ENCODE measurements at regions not wholly inside any gene's neighbourhood (a gene's known extent, or its start where the extent isn't known, plus 50 kb on each side); places are given as distances from the start of the nearest gene placed in this dataset.
A peak's percentile ranks its signal among the peaks of the same experiment; 100 is the strongest.

DNA sequence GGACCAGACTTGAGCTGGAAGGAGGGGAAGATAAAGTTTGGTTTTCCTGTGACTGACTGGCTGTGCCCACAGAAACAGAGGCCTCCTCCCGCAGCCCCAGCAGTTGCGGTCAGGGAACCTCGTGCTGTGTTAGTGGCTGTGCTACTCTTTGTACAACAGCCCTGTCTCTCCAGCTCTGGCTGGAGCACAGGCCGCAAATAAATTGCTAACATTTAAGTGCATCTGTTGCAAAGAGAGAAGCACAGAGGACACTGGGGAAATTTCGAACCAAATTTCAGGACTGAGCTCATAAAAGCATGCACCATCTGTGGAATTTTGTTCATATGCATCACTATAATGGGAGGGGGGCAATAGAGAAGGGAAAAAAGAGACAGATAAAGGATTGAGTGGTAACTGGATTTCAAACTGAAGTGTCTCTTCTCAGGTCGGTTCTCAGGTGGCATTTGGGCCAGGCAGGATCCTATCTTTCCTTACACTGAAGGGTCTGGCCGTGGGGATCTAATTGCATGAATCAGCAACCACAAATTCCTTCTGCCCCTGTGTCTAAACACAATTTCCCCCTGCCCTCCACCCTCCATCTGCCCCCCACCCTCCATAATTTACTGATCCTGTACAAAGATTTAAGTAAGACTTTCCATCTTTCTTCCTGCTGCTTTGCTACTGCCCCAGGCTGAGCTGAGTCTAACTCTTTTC, 88.9 kb upstream of the ATXN1 start:
- no peak for DNase-seq (ENCODE audit: extremely low spot score, unreplicated experiment)
- Mint-ChIP-seq H3K36me3 (ENCODE audit: unreplicated experiment) (no peaks in the 10 kb centered on the region), H3K9me3 (ENCODE audit: unreplicated experiment) (no peaks in the 10 kb centered on the region), H3K27me3 (ENCODE audit: unreplicated experiment) (no peaks in the 10 kb centered on the region), H3K4me3 (ENCODE audit: unreplicated experiment) (peak overlapping the region; percentile 31), H3K27ac (ENCODE audit: unreplicated experiment) (peak overlapping the region; percentile 90), H3K4me1 (ENCODE audit: unreplicated experiment) (peaks cover 40% of the 10 kb centered on the region)
- no peak for TF ChIP-seq CTCF (IDR thresholded peaks at IDR 0.05)

GRCh38 chr6:16849280-16849987, 88.2 kb upstream of the ATXN1 start:
- no peak for DNase-seq (ENCODE audit: extremely low spot score, unreplicated experiment)
- H3K27me3 Mint-ChIP-seq (ENCODE audit: unreplicated experiment) = no peaks in the 10 kb centered on the region
- H3K4me1 Mint-ChIP-seq (ENCODE audit: unreplicated experiment) = peaks cover 43% of the 10 kb centered on the region
- no peaks in the 10 kb centered on the region for H3K9me3 Mint-ChIP-seq (ENCODE audit: unreplicated experiment)
- peak overlapping the region; percentile 90 for H3K27ac Mint-ChIP-seq (ENCODE audit: unreplicated experiment)
- H3K36me3 Mint-ChIP-seq (ENCODE audit: unreplicated experiment) = no peaks in the 10 kb centered on the region
- H3K4me3 Mint-ChIP-seq (ENCODE audit: unreplicated experiment) = peak overlapping the region; percentile 31
- TF ChIP-seq CTCF (IDR thresholded peaks at IDR 0.05) = no peak

GRCh38 chr6:16846399-16846778, 85.1 kb upstream of the ATXN1 start:
- H3K4me1 Mint-ChIP-seq (ENCODE audit: unreplicated experiment) = peaks cover 62% of the 10 kb centered on the region
- no peaks in the 10 kb centered on the region for H3K27me3 Mint-ChIP-seq (ENCODE audit: unreplicated experiment)
- no peak for TF ChIP-seq CTCF (IDR thresholded peaks at IDR 0.05)
- no peaks in the 10 kb centered on the region for H3K9me3 Mint-ChIP-seq (ENCODE audit: unreplicated experiment)
- H3K27ac Mint-ChIP-seq (ENCODE audit: unreplicated experiment) = no peak overlapping the region
- no peak overlapping the region for H3K4me3 Mint-ChIP-seq (ENCODE audit: unreplicated experiment)
- H3K36me3 Mint-ChIP-seq (ENCODE audit: unreplicated experiment) = no peaks in the 10 kb centered on the region
- no peak for DNase-seq (ENCODE audit: extremely low spot score, unreplicated experiment)

- H3K27ac Mint-ChIP-seq (ENCODE audit: unreplicated experiment) = peak overlapping the region; percentile 88
- peaks cover 53% of the 10 kb centered on the region for H3K4me1 Mint-ChIP-seq (ENCODE audit: unreplicated experiment)
- DNase-seq (ENCODE audit: extremely low spot score, unreplicated experiment) = no peak
- H3K4me3 Mint-ChIP-seq (ENCODE audit: unreplicated experiment) = no peak overlapping the region
- no peaks in the 10 kb centered on the region for H3K27me3 Mint-ChIP-seq (ENCODE audit: unreplicated experiment)
- no peak for TF ChIP-seq CTCF (IDR thresholded peaks at IDR 0.05)
- no peaks in the 10 kb centered on the region for H3K9me3 Mint-ChIP-seq (ENCODE audit: unreplicated experiment)
- no peaks in the 10 kb centered on the region for H3K36me3 Mint-ChIP-seq (ENCODE audit: unreplicated experiment)
Measured at GRCh38 chr6:16844183-16844582, 82.9 kb upstream of the ATXN1 start.

GRCh38 chr6:16842676-16843075, 81.4 kb upstream of the ATXN1 start:
- no peak for DNase-seq (ENCODE audit: extremely low spot score, unreplicated experiment)
- no peaks in the 10 kb centered on the region for H3K27me3 Mint-ChIP-seq (ENCODE audit: unreplicated experiment)
- no peak for TF ChIP-seq CTCF (IDR thresholded peaks at IDR 0.05)

More at GRCh38 chr6:16842676-16843075, 81.4 kb upstream of the ATXN1 start:
- H3K4me3 Mint-ChIP-seq (ENCODE audit: unreplicated experiment) = no peak overlapping the region
- no peaks in the 10 kb centered on the region for H3K36me3 Mint-ChIP-seq (ENCODE audit: unreplicated experiment)
- H3K27ac Mint-ChIP-seq (ENCODE audit: unreplicated experiment) = no peak overlapping the region
- no peaks in the 10 kb centered on the region for H3K9me3 Mint-ChIP-seq (ENCODE audit: unreplicated experiment)
- H3K4me1 Mint-ChIP-seq (ENCODE audit: unreplicated experiment) = peaks cover 46% of the 10 kb centered on the region
